ENCODE measurements at regions not wholly inside any gene's neighbourhood (a gene's known extent, or its start where the extent isn't known, plus 50 kb on each side); places are given as distances from the start of the nearest gene placed in this dataset.

DNA sequence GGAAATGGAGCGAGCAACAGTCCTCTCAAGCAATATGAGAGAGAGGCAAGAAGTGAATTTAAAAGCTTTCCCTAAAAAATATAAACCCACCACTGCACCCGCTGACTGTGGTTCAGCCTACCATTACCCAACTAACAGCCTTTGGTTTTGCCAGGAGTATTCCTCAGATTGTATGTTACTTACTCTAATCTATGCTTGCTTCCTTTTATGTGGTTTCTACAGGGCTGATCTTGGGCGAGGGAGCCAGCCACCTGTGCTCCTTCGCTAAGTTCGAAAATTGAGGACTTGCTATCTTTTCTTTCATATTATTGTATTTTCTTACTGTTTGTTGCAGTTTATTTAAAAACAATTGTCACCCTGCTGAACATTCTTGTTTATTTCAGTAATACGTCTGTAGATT lies 101.1 kb downstream of the DDX53 start:
- no peak for TF ChIP-seq POLR2A (IDR thresholded peaks at IDR 0.05; ENCODE audit: low read depth, low read length)
- TF ChIP-seq TAF1 (IDR thresholded peaks at IDR 0.05; ENCODE audit: borderline replicate concordance, low read depth, low read length), result no peak
- TF ChIP-seq POLR2AphosphoS5 (IDR thresholded peaks at IDR 0.05; ENCODE audit: low read depth, low read length), result no peak
